ENCODE measurements at regions not wholly inside any gene's neighbourhood (a gene's known extent, or its start where the extent isn't known, plus 50 kb on each side); places are given as distances from the start of the nearest gene placed in this dataset.

DNA sequence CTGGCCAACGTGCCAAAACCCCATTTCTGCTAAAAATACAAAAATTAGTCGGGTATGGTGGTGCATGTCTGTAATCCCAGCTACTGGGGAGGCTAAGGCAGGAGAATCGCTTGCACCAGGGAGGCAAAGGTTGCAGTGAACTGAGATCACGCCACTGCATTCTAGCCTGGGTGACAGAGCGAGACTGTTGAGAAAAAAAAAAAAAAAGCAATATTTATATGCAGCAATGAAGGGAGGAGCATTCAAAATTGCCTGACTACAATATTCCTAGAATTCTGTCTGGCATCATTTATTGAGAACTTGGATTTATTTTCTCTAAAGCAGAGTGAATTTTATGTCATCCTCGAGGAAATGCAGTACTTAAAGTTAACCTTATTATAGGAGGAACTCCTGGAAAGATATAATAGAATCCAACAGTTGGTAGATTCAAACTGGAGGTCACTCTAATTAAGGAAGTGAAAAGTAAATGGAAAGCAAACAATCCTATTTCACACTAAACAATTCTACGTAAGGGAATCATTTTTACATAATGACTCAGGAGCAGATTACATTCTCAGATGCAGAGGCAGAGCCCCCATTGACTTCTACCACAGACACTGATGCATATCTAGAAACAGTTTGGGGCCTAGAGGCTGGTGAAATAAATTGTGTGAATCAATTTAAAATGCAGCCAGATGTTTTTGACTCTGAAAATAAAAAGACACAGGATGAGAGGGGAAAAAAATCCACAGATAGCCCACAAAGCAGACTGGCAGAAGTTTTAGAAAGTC is 82.1 kb upstream of the FHIT start (continued):
- no peak for TF ChIP-seq ZNF724P (CRISPR knock-in tag; IDR thresholded peaks at IDR 0.05; ENCODE audit: borderline replicate concordance)
- no peak for TF ChIP-seq TOE1 (CRISPR knock-in tag; IDR thresholded peaks at IDR 0.05)
- no peak for TF ChIP-seq EEA1 (CRISPR knock-in tag; IDR thresholded peaks at IDR 0.05; ENCODE audit: borderline replicate concordance)
- no peak for TF ChIP-seq ZNF670 (CRISPR knock-in tag; IDR thresholded peaks at IDR 0.05; ENCODE audit: borderline replicate concordance)

DNA sequence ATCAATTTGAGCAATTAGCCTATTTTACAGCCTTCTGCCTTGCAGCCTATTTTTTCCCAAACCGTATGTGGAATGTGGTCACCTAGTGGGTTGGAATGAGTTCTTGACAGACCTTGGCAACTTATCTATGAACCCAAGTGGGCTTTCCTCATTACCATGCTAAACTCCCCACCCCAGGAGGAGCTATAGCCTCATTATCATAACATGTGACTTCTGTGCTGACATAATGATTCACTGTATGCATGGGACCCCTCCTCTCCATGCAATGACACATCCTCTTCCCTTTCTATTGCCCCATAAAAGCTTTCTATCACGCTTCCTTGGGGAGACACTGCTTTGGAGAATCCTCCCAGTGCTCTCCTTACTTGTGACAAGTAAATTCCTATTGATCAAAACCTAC is 83.5 kb upstream of the FHIT start:
- H3K27me3 ChIP-seq (ENCODE audit: control insufficient read depth in 1 of 2, insufficient read depth in 2 of 2, low read length in 2 of 2) = no peaks in the 10 kb centered on the region
- in situ Hi-C loops (cut with HindIII; ENCODE audit: extremely low pct_ligation_motif_present, low pct_unique_long_range_greater_than_20kb) = no loop called here
- no peak for FAIRE-seq
- DNase-seq (ENCODE audit: low spot score) = no peak
- intact Hi-C loops (cut with micrococcal nuclease; ENCODE audit: unreplicated experiment) = no loop called here
- H3K36me3 ChIP-seq (replicated peaks in 1 of 2; ENCODE audit: control insufficient read depth in 1 of 2, insufficient read depth in 2 of 2, low read length in 2 of 2) = no peaks in the 10 kb centered on the region
- no peaks in the 10 kb centered on the region for H3K9me3 ChIP-seq (ENCODE audit: low read length)
- no peak overlapping the region for H3K4me2 ChIP-seq (ENCODE audit: low read depth, low read length)
- no peak overlapping the region for H3K4me3 ChIP-seq (replicated peaks in 1 of 3; ENCODE audit: insufficient read depth in 1 of 3, low read depth in 2 of 3, low read length in 3 of 3)
- POLR2A ChIA-PET = no interaction called here
- no peak for ATAC-seq
- no peak for TF ChIP-seq ZFP36 (IDR thresholded peaks at IDR 0.05; ENCODE audit: borderline replicate concordance, low read depth, low read length, partially characterized antibody)
- no peak for TF ChIP-seq ETV6 (CRISPR knock-in tag; conservative IDR thresholded peaks at IDR 0.05)
- TF ChIP-seq, protein P1, sequence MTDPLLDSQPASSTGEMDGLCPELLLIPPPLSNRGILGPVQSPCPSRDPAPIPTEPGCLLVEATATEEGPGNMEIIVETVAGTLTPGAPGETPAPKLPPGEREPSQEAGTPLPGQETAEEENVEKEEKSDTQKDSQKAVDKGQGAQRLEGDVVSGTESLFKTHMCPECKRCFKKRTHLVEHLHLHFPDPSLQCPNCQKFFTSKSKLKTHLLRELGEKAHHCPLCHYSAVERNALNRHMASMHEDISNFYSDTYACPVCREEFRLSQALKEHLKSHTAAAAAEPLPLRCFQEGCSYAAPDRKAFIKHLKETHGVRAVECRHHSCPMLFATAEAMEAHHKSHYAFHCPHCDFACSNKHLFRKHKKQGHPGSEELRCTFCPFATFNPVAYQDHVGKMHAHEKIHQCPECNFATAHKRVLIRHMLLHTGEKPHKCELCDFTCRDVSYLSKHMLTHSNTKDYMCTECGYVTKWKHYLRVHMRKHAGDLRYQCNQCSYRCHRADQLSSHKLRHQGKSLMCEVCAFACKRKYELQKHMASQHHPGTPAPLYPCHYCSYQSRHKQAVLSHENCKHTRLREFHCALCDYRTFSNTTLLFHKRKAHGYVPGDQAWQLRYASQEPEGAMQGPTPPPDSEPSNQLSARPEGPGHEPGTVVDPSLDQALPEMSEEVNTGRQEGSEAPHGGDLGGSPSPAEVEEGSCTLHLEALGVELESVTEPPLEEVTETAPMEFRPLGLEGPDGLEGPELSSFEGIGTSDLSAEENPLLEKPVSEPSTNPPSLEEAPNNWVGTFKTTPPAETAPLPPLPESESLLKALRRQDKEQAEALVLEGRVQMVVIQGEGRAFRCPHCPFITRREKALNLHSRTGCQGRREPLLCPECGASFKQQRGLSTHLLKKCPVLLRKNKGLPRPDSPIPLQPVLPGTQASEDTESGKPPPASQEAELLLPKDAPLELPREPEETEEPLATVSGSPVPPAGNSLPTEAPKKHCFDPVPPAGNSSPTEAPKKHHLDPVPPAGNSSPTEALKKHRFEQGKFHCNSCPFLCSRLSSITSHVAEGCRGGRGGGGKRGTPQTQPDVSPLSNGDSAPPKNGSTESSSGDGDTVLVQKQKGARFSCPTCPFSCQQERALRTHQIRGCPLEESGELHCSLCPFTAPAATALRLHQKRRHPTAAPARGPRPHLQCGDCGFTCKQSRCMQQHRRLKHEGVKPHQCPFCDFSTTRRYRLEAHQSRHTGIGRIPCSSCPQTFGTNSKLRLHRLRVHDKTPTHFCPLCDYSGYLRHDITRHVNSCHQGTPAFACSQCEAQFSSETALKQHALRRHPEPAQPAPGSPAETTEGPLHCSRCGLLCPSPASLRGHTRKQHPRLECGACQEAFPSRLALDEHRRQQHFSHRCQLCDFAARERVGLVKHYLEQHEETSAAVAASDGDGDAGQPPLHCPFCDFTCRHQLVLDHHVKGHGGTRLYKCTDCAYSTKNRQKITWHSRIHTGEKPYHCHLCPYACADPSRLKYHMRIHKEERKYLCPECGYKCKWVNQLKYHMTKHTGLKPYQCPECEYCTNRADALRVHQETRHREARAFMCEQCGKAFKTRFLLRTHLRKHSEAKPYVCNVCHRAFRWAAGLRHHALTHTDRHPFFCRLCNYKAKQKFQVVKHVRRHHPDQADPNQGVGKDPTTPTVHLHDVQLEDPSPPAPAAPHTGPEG (CRISPR knock-in tag; IDR thresholded peaks at IDR 0.05) = no peak
- TF ChIP-seq SRF (IDR thresholded peaks at IDR 0.05; ENCODE audit: low read depth, low read length) = no peak
- TF ChIP-seq ZNF883 (CRISPR knock-in tag; IDR thresholded peaks at IDR 0.05; ENCODE audit: not compliant biosample characterization) = no peak
- TF ChIP-seq DNMT1 (CRISPR knock-in tag; IDR thresholded peaks at IDR 0.05) = no peak
- TF ChIP-seq, protein P2, sequence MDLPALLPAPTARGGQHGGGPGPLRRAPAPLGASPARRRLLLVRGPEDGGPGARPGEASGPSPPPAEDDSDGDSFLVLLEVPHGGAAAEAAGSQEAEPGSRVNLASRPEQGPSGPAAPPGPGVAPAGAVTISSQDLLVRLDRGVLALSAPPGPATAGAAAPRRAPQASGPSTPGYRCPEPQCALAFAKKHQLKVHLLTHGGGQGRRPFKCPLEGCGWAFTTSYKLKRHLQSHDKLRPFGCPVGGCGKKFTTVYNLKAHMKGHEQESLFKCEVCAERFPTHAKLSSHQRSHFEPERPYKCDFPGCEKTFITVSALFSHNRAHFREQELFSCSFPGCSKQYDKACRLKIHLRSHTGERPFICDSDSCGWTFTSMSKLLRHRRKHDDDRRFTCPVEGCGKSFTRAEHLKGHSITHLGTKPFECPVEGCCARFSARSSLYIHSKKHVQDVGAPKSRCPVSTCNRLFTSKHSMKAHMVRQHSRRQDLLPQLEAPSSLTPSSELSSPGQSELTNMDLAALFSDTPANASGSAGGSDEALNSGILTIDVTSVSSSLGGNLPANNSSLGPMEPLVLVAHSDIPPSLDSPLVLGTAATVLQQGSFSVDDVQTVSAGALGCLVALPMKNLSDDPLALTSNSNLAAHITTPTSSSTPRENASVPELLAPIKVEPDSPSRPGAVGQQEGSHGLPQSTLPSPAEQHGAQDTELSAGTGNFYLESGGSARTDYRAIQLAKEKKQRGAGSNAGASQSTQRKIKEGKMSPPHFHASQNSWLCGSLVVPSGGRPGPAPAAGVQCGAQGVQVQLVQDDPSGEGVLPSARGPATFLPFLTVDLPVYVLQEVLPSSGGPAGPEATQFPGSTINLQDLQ (CRISPR knock-in tag; IDR thresholded peaks at IDR 0.05) = no peak
- no peaks in the 10 kb centered on the region for H4K20me1 ChIP-seq (ENCODE audit: insufficient read depth, low read length)
- H3K79me2 ChIP-seq (ENCODE audit: insufficient read depth, low read length) = no peaks in the 10 kb centered on the region
- H3K27ac ChIP-seq (ENCODE audit: extremely low read length, insufficient read depth, low read length) = no peak overlapping the region
- H2AFZ ChIP-seq (ENCODE audit: low read length) = no peak overlapping the region
- H3K4me1 ChIP-seq (ENCODE audit: insufficient read depth, low read length) = no peaks in the 10 kb centered on the region
- no peak overlapping the region for H3K9ac ChIP-seq (ENCODE audit: insufficient read depth, low read depth, low read length)
- BruUV-seq (replicated peaks) = no TSS peak
- CTCF ChIA-PET (ENCODE audit: low intra/inter-chr PET ratio, low total read pairs) = no interaction called here
- 12% methylated on average over 2 of the region's 2 CpGs for WGBS (ENCODE audit: low lambda C conversion rate)
